Psoas muscle (tissue), 7 donors: ENCODE measurements at regions not wholly inside any gene's neighbourhood (a gene's known extent, or its start where the extent isn't known, plus 50 kb on each side); places are given as distances from the start of the nearest gene placed in this dataset.
A peak's percentile ranks its signal among the peaks of the same experiment; 100 is the strongest.

Experiments
- ATAC-seq, 4 donors: fragments of 200-7000 bp; cut with Tn5 transposase; one replicate each; pipeline ENCODE4 v1.9.1; 2020; ENCODE audit warnings: moderate library complexity in 3 of 4, mild to moderate bottlenecking in 2 of 4
- DNase-seq, 2 donors: peaks; one replicate each; pipeline ENCODE4 v3.0.0-alpha.2; 2020
- H3K27ac ChIP-seq: fragments of 200-600 bp; one replicate; pipeline ENCODE4 v1.8.0; 2022
- H3K27me3 ChIP-seq, 3 donors: fragments of 200-600 bp in 1 of 3; one replicate each; pipeline versions ENCODE4 v1.6.1 to v1.8.0; 2013 to 2022; ENCODE audit warnings: low read length in 2 of 3, mild to moderate bottlenecking in 2 of 3, moderate library complexity in 1 of 3; ENCODE audit not compliant: insufficient read depth in 3 of 3
- H3K36me3 ChIP-seq, 2 donors: fragments of 200-600 bp in 1 of 2; one replicate each; pipeline versions ENCODE4 v1.6.1 to v1.8.0; 2013 to 2022; ENCODE audit warnings: low read depth in 1 of 2, mild to moderate bottlenecking in 1 of 2, moderate library complexity in 1 of 2; ENCODE audit not compliant: insufficient read depth in 1 of 2
- H3K4me1 ChIP-seq: fragments of 200-600 bp; one replicate; pipeline ENCODE4 v1.8.0; 2022
- H3K4me3 ChIP-seq: fragments of 200-600 bp; one replicate; pipeline ENCODE4 v1.8.0; 2022; ENCODE audit warnings: mild to moderate bottlenecking
- H3K9me3 ChIP-seq: fragments of 200-600 bp; one replicate; pipeline ENCODE4 v1.8.0; 2022
- CTCF ChIP-seq: fragments of 200-600 bp; IDR thresholded peaks from one replicate; pipeline ENCODE4 v1.8.0; 2022; ENCODE audit warnings: antibody characterized with exemption
- WGBS, 3 donors: extraction: QIAGEN DNeasy Blood & Tissue Kit; methylation state at CpG; one replicate each; pipeline versions ENCODE4 v1.1.6 to v1.1.7; 2013; 5-methylcytosine and 5-hydroxymethylcytosine counted together
- intact Hi-C, 2 donors: fragments of 100-400 bp; cut with DNase I; formaldehyde crosslinking; loops; one replicate each; pipeline versions ENCODE4 v1.11.0 to v1.14.2; 2022
- donor health status: healthy with polysubstance abuse.
- donor health status: DM: no; HTN: no; CAD: no; lungs with moderate emphysema.
- donor health status: Bipolar disorder and iron deficiency.
- donor health status: healthy.
- donor health status: DM: yes; HTN: yes; CAD: no.
- donor health status: DM: no; HTN: no; CAD: no.
- donor health status: DM: yes; HTN: yes; CAD: no.

- no peaks in the 10 kb centered on the region for H3K27me3 ChIP-seq
- no peaks in the 10 kb centered on the region for H3K36me3 ChIP-seq
- H3K4me1 ChIP-seq: no peaks in the 10 kb centered on the region
- H3K27ac ChIP-seq: no peak overlapping the region
- intact Hi-C loops: no loop called here
- no peak for TF ChIP-seq CTCF
- no peak overlapping the region for H3K4me3 ChIP-seq
- DNase-seq (no peak), ATAC-seq (no peak)
- H3K9me3 ChIP-seq: no peaks in the 10 kb centered on the region
- 69 to 75% (median 72%) methylated on average over 11 of the region's 11 CpGs for WGBS, 3 donors
These were observed 109.8 kb downstream of the DDX1 start for GRCh38 chr2:15701341-15701907.

- no peak for DNase-seq
- TF ChIP-seq CTCF: no peak
- ATAC-seq: no peak
- intact Hi-C loops: no loop called here
- Histone ChIP-seq H3K4me3 (no peak overlapping the region), H3K27me3 (no peaks in the 10 kb centered on the region), H3K27ac (no peak overlapping the region), H3K4me1 (no peaks in the 10 kb centered on the region), H3K9me3 (no peaks in the 10 kb centered on the region), H3K36me3 (no peaks in the 10 kb centered on the region)
These were observed 110.3 kb downstream of the DDX1 start for GRCh38 chr2:15701991-15702390.

GRCh38 chr2:15702452-15702851, 110.8 kb downstream of the DDX1 start:
- Histone ChIP-seq H3K4me1 (no peaks in the 10 kb centered on the region), H3K36me3 (no peaks in the 10 kb centered on the region), H3K27ac (no peak overlapping the region)

GRCh38 chr2:15703365-15703869, 111.7 kb downstream of the DDX1 start:
- Histone ChIP-seq H3K36me3 (no peaks in the 10 kb centered on the region), H3K27ac (peak overlapping the region; percentile 30), H3K4me3 (no peak overlapping the region), H3K27me3 (no peaks in the 10 kb centered on the region), H3K4me1 (no peaks in the 10 kb centered on the region), H3K9me3 (no peaks in the 10 kb centered on the region)
- ATAC-seq (no peak), DNase-seq (no peak)
- WGBS, 3 donors: 85 to 95% (median 90%) methylated on average over 1 of the region's 1 CpG
- no peak for TF ChIP-seq CTCF
- intact Hi-C loops: no loop called here

More at GRCh38 chr2:15702452-15702851, 110.8 kb downstream of the DDX1 start:
- Histone ChIP-seq H3K4me3 (no peak overlapping the region), H3K27me3 (no peaks in the 10 kb centered on the region), H3K9me3 (no peaks in the 10 kb centered on the region)
- WGBS, 3 donors: 73 to 87% (median 85%) methylated on average over 4 of the region's 4 CpGs
- ATAC-seq (no peak), DNase-seq (no peak)
- TF ChIP-seq CTCF: no peak
- intact Hi-C loops: no loop called here
